OCI-LY1 (cell line): ENCODE measurements at regions not wholly inside any gene's neighbourhood (a gene's known extent, or its start where the extent isn't known, plus 50 kb on each side); places are given as distances from the start of the nearest gene placed in this dataset.

Experiments used
- H2AFZ ChIP-seq: fragments of 200-600 bp; sonication (generic), shearing (Covaris generic); 2 replicates; pipeline ENCODE4 v1.6.0; 2014; ENCODE audit warnings: antibody characterized with exemption, mild to moderate bottlenecking, low read length
- H3F3A ChIP-seq: fragments of 200-600 bp; sonication (generic), shearing (Covaris generic); 2 replicates; pipeline ENCODE4 v1.6.0; 2014; ENCODE audit warnings: mild to moderate bottlenecking, antibody characterized with exemption, low read length, moderate library complexity; ENCODE audit not compliant: insufficient read depth
- H3K27ac ChIP-seq: fragments of 200-600 bp; sonication (generic); 2 replicates; pipeline ENCODE4 v1.5.1; 2014; ENCODE audit warnings: low read length, mixed run types, mild to moderate bottlenecking, low read depth; ENCODE audit not compliant: poor library complexity, severe bottlenecking
- H3K27me3 ChIP-seq: fragments of 200-600 bp; sonication (generic); 2 replicates; pipeline ENCODE4 v1.6.0; 2014; ENCODE audit warnings: antibody characterized with exemption, mild to moderate bottlenecking, low read length, moderate library complexity; ENCODE audit not compliant: insufficient read depth
- H3K36me3 ChIP-seq: fragments of 200-600 bp; sonication (generic); 2 replicates; pipeline ENCODE4 v1.6.1; 2014; ENCODE audit warnings: mild to moderate bottlenecking, antibody characterized with exemption, low read length, moderate library complexity, mixed read lengths; ENCODE audit not compliant: insufficient read depth
- H3K4me1 ChIP-seq: fragments of 200-600 bp; sonication (generic); 2 replicates; pipeline ENCODE4 v1.5.1; 2014; ENCODE audit warnings: mild to moderate bottlenecking, low read length, moderate library complexity; ENCODE audit not compliant: insufficient read depth, severe bottlenecking
- H3K4me2 ChIP-seq: fragments of 200-600 bp; sonication (generic), shearing (Covaris generic); 2 replicates; pipeline ENCODE4 v1.6.1; 2014; ENCODE audit warnings: low read length
- H3K4me3 ChIP-seq: fragments of 200-600 bp; sonication (generic); 2 replicates; pipeline ENCODE4 v1.5.1; 2014; ENCODE audit warnings: low read length, low read depth, mild to moderate bottlenecking, mixed read lengths; ENCODE audit not compliant: poor library complexity, severe bottlenecking
- H3K79me2 ChIP-seq: fragments of 200-600 bp; shearing (Covaris generic); 2 replicates; pipeline ENCODE4 v1.6.1; 2016; ENCODE audit warnings: mixed run types, low read length, mixed read lengths; ENCODE audit not compliant: insufficient read depth
- H3K9ac ChIP-seq: fragments of 200-600 bp; sonication (generic), shearing (Covaris generic); 2 replicates; pipeline ENCODE4 v1.6.1; 2014; ENCODE audit warnings: mild to moderate bottlenecking, low read length, mixed read lengths
- H3K9me2 ChIP-seq: fragments of 200-600 bp; sonication (generic), shearing (Covaris generic); 2 replicates; pipeline ENCODE4 v1.6.1; 2014; ENCODE audit warnings: low read depth, mild to moderate bottlenecking, low read length, mixed read lengths
- H3K9me3 ChIP-seq: fragments of 200-600 bp; shearing (Covaris generic); 2 replicates; pipeline ENCODE4 v1.6.1; 2014; ENCODE audit warnings: low read length, mixed read lengths
- H4K20me1 ChIP-seq: fragments of 200-600 bp; sonication (generic), shearing (Covaris generic); 2 replicates; pipeline ENCODE4 v1.6.0; 2016; ENCODE audit warnings: mild to moderate bottlenecking, low read length; ENCODE audit not compliant: insufficient read depth
- EZH2 ChIP-seq: fragments of 200-600 bp; sonication (generic), shearing (Covaris generic); IDR thresholded peaks from 2 replicates; pipeline ENCODE4 v1.8.0; 2017; ENCODE audit warnings: borderline replicate concordance, mixed run types, mild to moderate bottlenecking, antibody characterized with exemption, low read length, moderate library complexity, mixed read lengths

- Histone ChIP-seq H3K4me2 (no peak overlapping the region), H3K4me1 (no peaks in the 10 kb centered on the region), H3K9me2 (no peaks in the 10 kb centered on the region), H3K27me3 (no peaks in the 10 kb centered on the region; the same call in 1 of the 2 replicates), H3K9me3 (no peaks in the 10 kb centered on the region), H3F3A (no peaks in the 10 kb centered on the region), H3K27ac (no peak overlapping the region), H4K20me1 (no peaks in the 10 kb centered on the region), H3K4me3 (no peak overlapping the region), H3K79me2 (no peaks in the 10 kb centered on the region), H3K36me3 (no peaks in the 10 kb centered on the region), H2AFZ (no peak overlapping the region), H3K9ac (no peak overlapping the region)
- no peak for TF ChIP-seq EZH2
Measured at GRCh38 chr7:116159711-116160110, 50.6 kb upstream of the TES start.
